ENCODE measurements at regions not wholly inside any gene's neighbourhood (a gene's known extent, or its start where the extent isn't known, plus 50 kb on each side); places are given as distances from the start of the nearest gene placed in this dataset.

- H3K27me3 ChIP-seq (ENCODE audit: control insufficient read depth, insufficient read depth, low read length) = peaks cover 26% of the 10 kb centered on the region
- POLR2A ChIA-PET = no interaction called here
- no peak overlapping the region for H3K27ac ChIP-seq (ENCODE audit: low read length)
- H3K36me3 ChIP-seq (ENCODE audit: control insufficient read depth, insufficient read depth, low read length) = no peaks in the 10 kb centered on the region
- H3K9me3 ChIP-seq (ENCODE audit: control insufficient read depth, insufficient read depth, low read depth, low read length) = no peaks in the 10 kb centered on the region
- no TSS peak for BruUV-seq (replicated peaks)
- ATAC-seq (no peak), DNase-seq (ENCODE audit: low read depth, low spot score) (no peak)
- in situ Hi-C loops (cut with HindIII; ENCODE audit: low pct_unique_long_range_greater_than_20kb, low sequenced_read_pairs) (no loop called here), intact Hi-C loops (cut with micrococcal nuclease; ENCODE audit: unreplicated experiment) (no loop called here)
- CTCF ChIA-PET = no interaction called here
- no peaks in the 10 kb centered on the region for H3K4me1 ChIP-seq (ENCODE audit: control insufficient read depth, insufficient read depth, low read length)
- TF ChIP-seq SIN3A (IDR thresholded peaks at IDR 0.05; ENCODE audit: borderline replicate concordance, insufficient read depth, low read depth, low read length) = no peak
- TF ChIP-seq TCF7L2 (IDR thresholded peaks at IDR 0.05; ENCODE audit: low read depth, low read length) = no peak
- no peak for TF ChIP-seq POLR2AphosphoS5 (IDR thresholded peaks at IDR 0.05; ENCODE audit: low read depth, low read length)
- TF ChIP-seq REST (IDR thresholded peaks at IDR 0.05; ENCODE audit: insufficient read depth in 1 of 2, low read depth in 2 of 2, low read length in 1 of 2) = no peak
- H3K4me3 ChIP-seq (ENCODE audit: low read depth in 2 of 2, low read length in 2 of 2) = no peak overlapping the region
Observed at GRCh38 chr11:134630861-134631260, 218.8 kb upstream of the B3GAT1 start.

- CTCF ChIA-PET = no interaction called here
Observed at GRCh38 chr11:134628426-134628825, 216.4 kb upstream of the B3GAT1 start.

More at GRCh38 chr11:134628426-134628825, 216.4 kb upstream of the B3GAT1 start:
- in situ Hi-C loops (cut with HindIII; ENCODE audit: low pct_unique_long_range_greater_than_20kb, low sequenced_read_pairs) (no loop called here), intact Hi-C loops (cut with micrococcal nuclease; ENCODE audit: unreplicated experiment) (no loop called here)
- Histone ChIP-seq H3K4me1 (ENCODE audit: control insufficient read depth, insufficient read depth, low read length) (no peaks in the 10 kb centered on the region), H3K27me3 (ENCODE audit: control insufficient read depth, insufficient read depth, low read length) (peaks cover 30% of the 10 kb centered on the region), H3K4me3 (ENCODE audit: low read depth in 2 of 2, low read length in 2 of 2) (no peak overlapping the region), H3K36me3 (ENCODE audit: control insufficient read depth, insufficient read depth, low read length) (no peaks in the 10 kb centered on the region), H3K9me3 (ENCODE audit: control insufficient read depth, insufficient read depth, low read depth, low read length) (no peaks in the 10 kb centered on the region), H3K27ac (ENCODE audit: low read length) (no peak overlapping the region)
- no TSS peak for BruUV-seq (replicated peaks)
- TF ChIP-seq CTCF (IDR thresholded peaks at IDR 0.05) (no peak), TCF7L2 (IDR thresholded peaks at IDR 0.05; ENCODE audit: low read depth, low read length) (no peak), REST (IDR thresholded peaks at IDR 0.05; ENCODE audit: insufficient read depth in 1 of 2, low read depth in 2 of 2, low read length in 1 of 2) (no peak)
- POLR2A ChIA-PET = no interaction called here
- no peak for ATAC-seq
- DNase-seq (ENCODE audit: low read depth, low spot score) = no peak

All from Panc1 (cell line).